HL-60/S4 treated with retinoic acid at 250 ng/mL for 4 days and 3 days (cell line): ENCODE measurements at regions not wholly inside any gene's neighbourhood (a gene's known extent, or its start where the extent isn't known, plus 50 kb on each side); places are given as distances from the start of the nearest gene placed in this dataset.

Experiments
- in situ Hi-C: fragments of 300-500 bp; cut with MboI; formaldehyde crosslinking; loops from 2 replicates; pipeline ENCODE4 v1.7.0; 2022; ENCODE audit warnings: low sequenced_read_pairs

GRCh38 chr18:76771192-76771799 lies 51.1 kb upstream of the ZNF236 start:
- in situ Hi-C loops = no loop called here

- in situ Hi-C loops = no loop called here
Observed at GRCh38 chr18:76767954-76768353, 54.4 kb upstream of the ZNF236 start.

- in situ Hi-C loops = no loop called here
Observed at GRCh38 chr18:76766429-76766828, 55.9 kb upstream of the ZNF236 start.

- in situ Hi-C loops = no loop called here
Observed at GRCh38 chr18:76765649-76766048, 56.7 kb upstream of the ZNF236 start.

- in situ Hi-C loops = no loop called here
Observed at GRCh38 chr18:76764291-76764901, 58.0 kb upstream of the ZNF236 start.

- in situ Hi-C loops = no loop called here
Observed at GRCh38 chr18:76759056-76759455, 63.3 kb upstream of the ZNF236 start.

- in situ Hi-C loops = no loop called here
Observed at GRCh38 chr18:76757925-76758324, 64.4 kb upstream of the ZNF236 start.

GRCh38 chr18:76757335-76757734 lies 65.0 kb upstream of the ZNF236 start:
- in situ Hi-C loops = no loop called here

GRCh38 chr18:76756531-76757253 lies 65.7 kb upstream of the ZNF236 start:
- in situ Hi-C loops = no loop called here

- in situ Hi-C loops = no loop called here
Observed at GRCh38 chr18:76754351-76754750, 68.0 kb upstream of the ZNF236 start.

GRCh38 chr18:76752400-76752799 lies 70.0 kb upstream of the ZNF236 start:
- in situ Hi-C loops = no loop called here

- in situ Hi-C loops = no loop called here
Observed at GRCh38 chr18:76750917-76751890, 71.2 kb upstream of the ZNF236 start.

- in situ Hi-C loops = no loop called here
Observed at GRCh38 chr18:76750269-76750668, 72.1 kb upstream of the ZNF236 start.

- in situ Hi-C loops = no loop called here
Observed at GRCh38 chr18:76747676-76748075, 74.7 kb upstream of the ZNF236 start.

- in situ Hi-C loops = no loop called here
Observed at GRCh38 chr18:76741346-76741745, 81.0 kb upstream of the ZNF236 start.

GRCh38 chr18:76736309-76736708 lies 86.0 kb upstream of the ZNF236 start:
- in situ Hi-C loops = no loop called here

- in situ Hi-C loops = no loop called here
Observed at GRCh38 chr18:76730901-76731300, 91.5 kb upstream of the ZNF236 start.

GRCh38 chr18:76727589-76727988 lies 94.8 kb upstream of the ZNF236 start:
- in situ Hi-C loops = no loop called here

- in situ Hi-C loops = no loop called here
Observed at GRCh38 chr18:76725445-76725844, 96.9 kb upstream of the ZNF236 start.

- in situ Hi-C loops = no loop called here
Observed at GRCh38 chr18:76722224-76723061, 99.9 kb upstream of the ZNF236 start.
